ENCODE measurements at regions not wholly inside any gene's neighbourhood (a gene's known extent, or its start where the extent isn't known, plus 50 kb on each side); places are given as distances from the start of the nearest gene placed in this dataset.

DNA sequence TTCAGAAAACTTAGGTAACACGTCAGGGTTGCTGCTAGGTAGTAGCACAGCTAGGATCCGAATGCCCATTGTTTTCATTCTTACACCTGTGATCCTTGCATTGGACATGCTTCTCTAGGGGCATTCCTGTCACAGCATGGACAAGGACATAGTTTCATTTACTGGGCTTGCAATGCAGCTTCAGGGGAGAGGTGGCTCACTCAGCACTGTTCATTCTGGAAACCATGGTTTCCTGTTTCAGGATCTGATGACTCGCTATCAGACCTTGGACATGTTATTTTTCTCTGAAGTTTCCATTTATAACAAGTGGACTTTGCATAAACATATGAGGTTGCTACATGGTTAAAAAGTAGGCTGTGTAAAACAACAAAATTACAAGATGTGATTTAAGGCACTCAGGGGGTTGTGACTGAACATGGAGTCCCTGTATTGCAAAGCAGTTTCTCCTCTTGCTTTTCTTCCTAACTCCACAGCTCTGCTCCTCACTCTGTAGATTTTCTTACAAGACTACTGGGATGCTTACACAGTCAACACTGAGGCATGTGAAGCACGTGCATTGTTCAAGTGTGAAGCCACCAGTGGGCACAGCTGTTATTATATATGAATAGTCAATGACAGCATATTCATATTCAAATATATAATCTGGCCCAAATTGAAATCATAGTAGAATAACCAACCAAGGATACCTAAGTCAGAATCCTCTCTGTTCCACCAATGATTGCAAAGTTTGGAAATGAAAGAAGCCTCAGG is 66.1 kb upstream of the STK32A start:
- TF ChIP-seq TAF1 (IDR thresholded peaks at IDR 0.05; ENCODE audit: low read depth), result no peak
- TF ChIP-seq, protein P1, sequence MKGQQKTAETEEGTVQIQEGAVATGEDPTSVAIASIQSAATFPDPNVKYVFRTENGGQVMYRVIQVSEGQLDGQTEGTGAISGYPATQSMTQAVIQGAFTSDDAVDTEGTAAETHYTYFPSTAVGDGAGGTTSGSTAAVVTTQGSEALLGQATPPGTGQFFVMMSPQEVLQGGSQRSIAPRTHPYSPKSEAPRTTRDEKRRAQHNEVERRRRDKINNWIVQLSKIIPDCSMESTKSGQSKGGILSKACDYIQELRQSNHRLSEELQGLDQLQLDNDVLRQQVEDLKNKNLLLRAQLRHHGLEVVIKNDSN (IDR thresholded peaks at IDR 0.05), result no peak
- no peak for TF ChIP-seq EP300 (IDR thresholded peaks at IDR 0.05; ENCODE audit: borderline replicate concordance)
- TF ChIP-seq ZBTB7A (IDR thresholded peaks at IDR 0.05; ENCODE audit: low read depth), result no peak
- TF ChIP-seq, protein P2, sequence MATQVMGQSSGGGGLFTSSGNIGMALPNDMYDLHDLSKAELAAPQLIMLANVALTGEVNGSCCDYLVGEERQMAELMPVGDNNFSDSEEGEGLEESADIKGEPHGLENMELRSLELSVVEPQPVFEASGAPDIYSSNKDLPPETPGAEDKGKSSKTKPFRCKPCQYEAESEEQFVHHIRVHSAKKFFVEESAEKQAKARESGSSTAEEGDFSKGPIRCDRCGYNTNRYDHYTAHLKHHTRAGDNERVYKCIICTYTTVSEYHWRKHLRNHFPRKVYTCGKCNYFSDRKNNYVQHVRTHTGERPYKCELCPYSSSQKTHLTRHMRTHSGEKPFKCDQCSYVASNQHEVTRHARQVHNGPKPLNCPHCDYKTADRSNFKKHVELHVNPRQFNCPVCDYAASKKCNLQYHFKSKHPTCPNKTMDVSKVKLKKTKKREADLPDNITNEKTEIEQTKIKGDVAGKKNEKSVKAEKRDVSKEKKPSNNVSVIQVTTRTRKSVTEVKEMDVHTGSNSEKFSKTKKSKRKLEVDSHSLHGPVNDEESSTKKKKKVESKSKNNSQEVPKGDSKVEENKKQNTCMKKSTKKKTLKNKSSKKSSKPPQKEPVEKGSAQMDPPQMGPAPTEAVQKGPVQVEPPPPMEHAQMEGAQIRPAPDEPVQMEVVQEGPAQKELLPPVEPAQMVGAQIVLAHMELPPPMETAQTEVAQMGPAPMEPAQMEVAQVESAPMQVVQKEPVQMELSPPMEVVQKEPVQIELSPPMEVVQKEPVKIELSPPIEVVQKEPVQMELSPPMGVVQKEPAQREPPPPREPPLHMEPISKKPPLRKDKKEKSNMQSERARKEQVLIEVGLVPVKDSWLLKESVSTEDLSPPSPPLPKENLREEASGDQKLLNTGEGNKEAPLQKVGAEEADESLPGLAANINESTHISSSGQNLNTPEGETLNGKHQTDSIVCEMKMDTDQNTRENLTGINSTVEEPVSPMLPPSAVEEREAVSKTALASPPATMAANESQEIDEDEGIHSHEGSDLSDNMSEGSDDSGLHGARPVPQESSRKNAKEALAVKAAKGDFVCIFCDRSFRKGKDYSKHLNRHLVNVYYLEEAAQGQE (IDR thresholded peaks at IDR 0.05; ENCODE audit: low read depth), result no peak
- no peak for TF ChIP-seq TCF12 (IDR thresholded peaks at IDR 0.05; ENCODE audit: low read depth)
- no peak for TF ChIP-seq CEBPB (IDR thresholded peaks at IDR 0.05)
- TF ChIP-seq YY1 (IDR thresholded peaks at IDR 0.05; ENCODE audit: low read depth), result no peak
- TF ChIP-seq NFIC (IDR thresholded peaks at IDR 0.05), result no peak
- TF ChIP-seq EGR1 (IDR thresholded peaks at IDR 0.05), result no peak
- no peak for TF ChIP-seq TEAD4 (IDR thresholded peaks at IDR 0.05)
- no peak for TF ChIP-seq MAX (IDR thresholded peaks at IDR 0.05)
- no peak for TF ChIP-seq CREB1 (IDR thresholded peaks at IDR 0.05; ENCODE audit: low read depth)
- TF ChIP-seq FOXM1 (IDR thresholded peaks at IDR 0.05; ENCODE audit: borderline replicate concordance, low read depth), result no peak
- no peak for TF ChIP-seq RAD21 (IDR thresholded peaks at IDR 0.05; ENCODE audit: low read depth)

DNA sequence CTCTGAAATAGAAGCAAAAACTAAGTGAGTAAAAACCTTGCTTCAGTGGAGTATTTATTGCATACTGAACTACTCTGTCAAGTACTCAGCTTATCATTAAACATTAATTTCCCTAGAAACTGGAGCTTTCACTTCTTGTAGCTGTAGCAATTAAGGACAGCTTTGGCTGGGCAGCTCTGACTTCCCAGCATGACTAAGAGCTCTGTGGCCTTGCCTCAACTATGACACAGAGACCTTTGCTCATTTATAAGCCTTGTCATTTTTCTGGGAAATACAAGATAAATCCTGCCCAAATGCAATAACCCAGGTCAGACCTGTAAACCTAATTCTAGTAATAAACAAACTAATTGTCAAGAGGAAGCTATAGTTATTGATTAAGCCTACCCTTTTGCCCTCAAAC is 65.4 kb upstream of the STK32A start:
- TF ChIP-seq EGR1 (IDR thresholded peaks at IDR 0.05), result no peak
- no peak for TF ChIP-seq EP300 (IDR thresholded peaks at IDR 0.05; ENCODE audit: borderline replicate concordance)
- TF ChIP-seq NFIC (IDR thresholded peaks at IDR 0.05), result no peak
- no peak for TF ChIP-seq YY1 (IDR thresholded peaks at IDR 0.05; ENCODE audit: low read depth)
- no peak for TF ChIP-seq MAX (IDR thresholded peaks at IDR 0.05)
- no peak for TF ChIP-seq CEBPB (IDR thresholded peaks at IDR 0.05)
- no peak for TF ChIP-seq TCF12 (IDR thresholded peaks at IDR 0.05; ENCODE audit: low read depth)
- TF ChIP-seq TEAD4 (IDR thresholded peaks at IDR 0.05), result no peak
- TF ChIP-seq ZBTB7A (IDR thresholded peaks at IDR 0.05; ENCODE audit: low read depth), result no peak
- TF ChIP-seq RAD21 (IDR thresholded peaks at IDR 0.05; ENCODE audit: low read depth), result no peak
- TF ChIP-seq, protein P2 (IDR thresholded peaks at IDR 0.05; ENCODE audit: low read depth), result no peak
- no peak for TF ChIP-seq TAF1 (IDR thresholded peaks at IDR 0.05; ENCODE audit: low read depth)
- TF ChIP-seq, protein P1 (IDR thresholded peaks at IDR 0.05), result no peak
- TF ChIP-seq CREB1 (IDR thresholded peaks at IDR 0.05; ENCODE audit: low read depth), result no peak
- no peak for TF ChIP-seq FOXM1 (IDR thresholded peaks at IDR 0.05; ENCODE audit: borderline replicate concordance, low read depth)

DNA sequence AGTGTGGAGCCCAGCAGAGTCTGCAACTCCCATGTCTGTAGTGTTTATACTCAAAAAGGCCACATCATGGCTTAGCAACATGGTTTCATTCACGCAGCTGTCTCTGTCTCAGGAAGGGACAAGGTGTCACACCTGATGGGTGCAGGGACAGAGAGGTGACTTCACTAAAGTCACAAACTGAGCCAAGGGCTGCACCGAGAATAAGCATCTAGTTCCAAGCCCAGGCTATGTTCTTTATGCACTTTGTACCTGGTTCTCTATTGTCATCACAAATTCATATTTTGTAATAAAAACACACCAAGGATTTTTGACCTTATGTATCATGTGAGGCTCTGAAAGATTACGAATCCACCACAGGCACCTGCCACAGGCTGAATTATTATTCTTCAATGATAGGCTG is 64.9 kb upstream of the STK32A start:
- TF ChIP-seq RAD21 (IDR thresholded peaks at IDR 0.05; ENCODE audit: low read depth), result no peak
- TF ChIP-seq, protein P1 (IDR thresholded peaks at IDR 0.05), result no peak
- TF ChIP-seq ZBTB7A (IDR thresholded peaks at IDR 0.05; ENCODE audit: low read depth), result no peak
- TF ChIP-seq, protein P2 (IDR thresholded peaks at IDR 0.05; ENCODE audit: low read depth), result no peak
- no peak for TF ChIP-seq TCF12 (IDR thresholded peaks at IDR 0.05; ENCODE audit: low read depth)
- no peak for TF ChIP-seq NFIC (IDR thresholded peaks at IDR 0.05)
- no peak for TF ChIP-seq EP300 (IDR thresholded peaks at IDR 0.05; ENCODE audit: borderline replicate concordance)
- TF ChIP-seq EGR1 (IDR thresholded peaks at IDR 0.05), result no peak
- TF ChIP-seq YY1 (IDR thresholded peaks at IDR 0.05; ENCODE audit: low read depth), result no peak
- no peak for TF ChIP-seq FOXM1 (IDR thresholded peaks at IDR 0.05; ENCODE audit: borderline replicate concordance, low read depth)
- no peak for TF ChIP-seq TEAD4 (IDR thresholded peaks at IDR 0.05)
- no peak for TF ChIP-seq MAX (IDR thresholded peaks at IDR 0.05)
- TF ChIP-seq CEBPB (IDR thresholded peaks at IDR 0.05), result no peak
- no peak for TF ChIP-seq TAF1 (IDR thresholded peaks at IDR 0.05; ENCODE audit: low read depth)
- no peak for TF ChIP-seq CREB1 (IDR thresholded peaks at IDR 0.05; ENCODE audit: low read depth)

Data from Ishikawa (cell line).